CD4-positive, CD25-positive, alpha-beta regulatory T cell (primary cell): ENCODE measurements at regions not wholly inside any gene's neighbourhood (a gene's known extent, or its start where the extent isn't known, plus 50 kb on each side); places are given as distances from the start of the nearest gene placed in this dataset.

Source experiments
- ATAC-seq, 2 donors: fragments of 150-1000 bp; cut with Tn5 transposase; one replicate each; pipeline ENCODE4 v1.10.0; 2021; ENCODE audit warnings: low read depth in 2 of 2, moderate number of reproducible peaks in 2 of 2, moderate library complexity in 1 of 2
- DNase-seq, 3 donors: peaks; one replicate each; pipeline versions ENCODE4 v3.0.0 to v3.0.0-alpha.2; 2012 to 2022; ENCODE audit warnings: mixed read lengths in 1 of 3
- H3K27ac ChIP-seq: one replicate; pipeline ENCODE4 v1.7.0; 2013; ENCODE audit warnings: mild to moderate bottlenecking, low read length; ENCODE audit not compliant: insufficient read depth, poor library complexity, severe bottlenecking
- H3K27me3 ChIP-seq: one replicate; pipeline ENCODE4 v1.7.0; 2013; ENCODE audit warnings: low read length; ENCODE audit not compliant: control insufficient read depth, insufficient read depth
- H3K36me3 ChIP-seq: one replicate; pipeline ENCODE4 v1.7.0; 2013; ENCODE audit warnings: mild to moderate bottlenecking, low read length, moderate library complexity; ENCODE audit not compliant: control insufficient read depth, insufficient read depth
- H3K4me1 ChIP-seq: 2 replicates; pipeline ENCODE4 v1.7.0; 2013; ENCODE audit warnings: mild to moderate bottlenecking, low read length; ENCODE audit not compliant: insufficient read depth, control insufficient read depth, poor library complexity, severe bottlenecking
- H3K4me3 ChIP-seq: one replicate; pipeline ENCODE4 v1.7.0; 2013; ENCODE audit warnings: low read depth, mild to moderate bottlenecking, low read length, moderate library complexity
- H3K9me3 ChIP-seq, 2 experiments: 1 replicate in 1 of 2; 2 replicates in 1 of 2; pipeline ENCODE4 v1.7.0; 2013; ENCODE audit warnings: low read length in 2 of 2, mild to moderate bottlenecking in 1 of 2, moderate library complexity in 1 of 2; ENCODE audit not compliant: control insufficient read depth in 2 of 2
- H3K27ac Mint-ChIP-seq, 3 donors: one replicate each; pipeline ENCODE4 v1.8.0; 2020 to 2022; ENCODE audit warnings: mild to moderate bottlenecking in 3 of 3, mixed read lengths in 3 of 3, moderate library complexity in 2 of 3
- H3K27me3 Mint-ChIP-seq: one replicate; pipeline ENCODE4 v1.8.0; 2022; ENCODE audit warnings: mild to moderate bottlenecking, mixed read lengths
- H3K36me3 Mint-ChIP-seq: one replicate; pipeline ENCODE4 v1.8.0; 2020; ENCODE audit warnings: mixed read lengths
- H3K4me1 Mint-ChIP-seq, 4 donors: one replicate each; pipeline ENCODE4 v1.8.0; 2020 to 2022; ENCODE audit warnings: mixed read lengths in 4 of 4, mild to moderate bottlenecking in 1 of 4
- H3K4me3 Mint-ChIP-seq, 4 donors: one replicate each; pipeline ENCODE4 v1.8.0; 2020 to 2022; ENCODE audit warnings: mild to moderate bottlenecking in 4 of 4, mixed read lengths in 4 of 4, moderate library complexity in 3 of 4
- H3K9me3 Mint-ChIP-seq, 7 donors: one replicate each; pipeline ENCODE4 v1.8.0; 2020 to 2022; ENCODE audit warnings: mixed read lengths in 7 of 7, mild to moderate bottlenecking in 3 of 7, moderate library complexity in 2 of 7

DNA sequence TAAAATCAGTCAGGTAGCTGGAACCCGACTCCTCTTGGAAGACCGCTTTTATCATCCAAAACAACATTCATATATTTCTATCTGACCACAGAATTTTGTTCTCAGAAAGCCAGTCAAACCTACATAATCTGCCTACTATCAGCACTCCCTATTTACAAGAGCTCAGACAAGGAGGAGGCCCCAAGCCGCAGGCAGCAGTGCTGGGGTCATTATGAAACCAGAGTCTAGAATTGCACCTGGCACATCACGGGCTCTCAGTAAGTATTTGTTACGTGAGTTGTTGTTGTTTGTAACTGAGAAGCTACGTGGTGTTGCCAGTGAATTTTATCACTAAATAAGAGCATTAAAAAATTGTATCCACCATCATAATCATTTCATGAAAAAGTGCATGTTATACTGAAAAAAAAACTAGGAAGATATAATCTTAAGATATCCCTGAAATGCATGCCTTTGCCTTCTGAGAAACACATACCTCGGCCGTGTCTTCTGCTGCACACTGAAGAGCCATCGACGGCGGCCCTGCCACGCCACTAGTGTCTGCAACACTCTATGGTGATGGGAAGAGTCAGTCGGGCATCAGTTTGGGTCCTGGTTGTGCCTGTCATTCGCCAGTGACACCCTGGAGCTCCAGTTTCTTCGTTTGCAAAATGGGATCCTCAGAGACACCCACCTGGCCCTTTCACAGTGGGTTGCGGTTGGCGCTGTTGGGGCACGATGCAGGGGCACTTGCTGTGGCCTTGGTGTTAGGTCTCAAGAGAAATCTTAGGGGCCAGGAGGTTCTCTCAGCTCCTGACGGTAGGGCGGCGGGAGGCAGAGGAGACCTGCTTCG is 505.9 kb downstream of the EIPR1 start:
- Mint-ChIP-seq H3K36me3 (no peaks in the 10 kb centered on the region), H3K4me1 (no peaks in the 10 kb centered on the region), H3K27me3 (no peaks in the 10 kb centered on the region), H3K27ac (no peak overlapping the region), H3K9me3 (no peaks in the 10 kb centered on the region), H3K4me3 (no peak overlapping the region)
- Histone ChIP-seq H3K36me3 (no peaks in the 10 kb centered on the region), H3K4me1 (no peaks in the 10 kb centered on the region), H3K9me3 (no peaks in the 10 kb centered on the region), H3K27ac (no peak overlapping the region), H3K27me3 (no peaks in the 10 kb centered on the region), H3K4me3 (no peak overlapping the region)
- DNase-seq (no peak), ATAC-seq (no peak)

- Mint-ChIP-seq H3K27ac (no peak overlapping the region), H3K36me3 (no peaks in the 10 kb centered on the region), H3K9me3 (no peaks in the 10 kb centered on the region), H3K27me3 (no peaks in the 10 kb centered on the region), H3K4me1 (no peaks in the 10 kb centered on the region), H3K4me3 (no peak overlapping the region)
- Histone ChIP-seq H3K9me3 (no peaks in the 10 kb centered on the region), H3K36me3 (no peaks in the 10 kb centered on the region), H3K27ac (no peak overlapping the region), H3K27me3 (no peaks in the 10 kb centered on the region), H3K4me1 (no peaks in the 10 kb centered on the region), H3K4me3 (no peak overlapping the region)
- DNase-seq (no peak), ATAC-seq (no peak)
Observed at GRCh38 chr2:2870106-2870505, 507.5 kb downstream of the EIPR1 start.

- Mint-ChIP-seq H3K4me1 (no peaks in the 10 kb centered on the region), H3K4me3 (no peak overlapping the region)
Observed at GRCh38 chr2:2869553-2869952, 508.1 kb downstream of the EIPR1 start.

GRCh38 chr2:2868085-2868484 is 509.5 kb downstream of the EIPR1 start:
- Histone ChIP-seq H3K4me1 (no peaks in the 10 kb centered on the region), H3K4me3 (no peak overlapping the region), H3K27me3 (no peaks in the 10 kb centered on the region), H3K9me3 (no peaks in the 10 kb centered on the region), H3K36me3 (no peaks in the 10 kb centered on the region), H3K27ac (no peak overlapping the region)
- no peaks in the 10 kb centered on the region for H3K27me3 Mint-ChIP-seq
- H3K4me1 Mint-ChIP-seq: no peaks in the 10 kb centered on the region
- no peak for DNase-seq
- H3K9me3 Mint-ChIP-seq: no peaks in the 10 kb centered on the region
- no peak overlapping the region for H3K4me3 Mint-ChIP-seq
- H3K36me3 Mint-ChIP-seq: no peaks in the 10 kb centered on the region
- no peak for ATAC-seq
- H3K27ac Mint-ChIP-seq: no peak overlapping the region

More at GRCh38 chr2:2869553-2869952, 508.1 kb downstream of the EIPR1 start:
- Histone ChIP-seq H3K9me3 (no peaks in the 10 kb centered on the region), H3K36me3 (no peaks in the 10 kb centered on the region), H3K4me3 (no peak overlapping the region), H3K27me3 (no peaks in the 10 kb centered on the region), H3K4me1 (no peaks in the 10 kb centered on the region), H3K27ac (no peak overlapping the region)
- no peaks in the 10 kb centered on the region for H3K27me3 Mint-ChIP-seq
- ATAC-seq (no peak), DNase-seq (no peak)
- H3K27ac Mint-ChIP-seq: no peak overlapping the region
- no peaks in the 10 kb centered on the region for H3K9me3 Mint-ChIP-seq
- no peaks in the 10 kb centered on the region for H3K36me3 Mint-ChIP-seq

DNA sequence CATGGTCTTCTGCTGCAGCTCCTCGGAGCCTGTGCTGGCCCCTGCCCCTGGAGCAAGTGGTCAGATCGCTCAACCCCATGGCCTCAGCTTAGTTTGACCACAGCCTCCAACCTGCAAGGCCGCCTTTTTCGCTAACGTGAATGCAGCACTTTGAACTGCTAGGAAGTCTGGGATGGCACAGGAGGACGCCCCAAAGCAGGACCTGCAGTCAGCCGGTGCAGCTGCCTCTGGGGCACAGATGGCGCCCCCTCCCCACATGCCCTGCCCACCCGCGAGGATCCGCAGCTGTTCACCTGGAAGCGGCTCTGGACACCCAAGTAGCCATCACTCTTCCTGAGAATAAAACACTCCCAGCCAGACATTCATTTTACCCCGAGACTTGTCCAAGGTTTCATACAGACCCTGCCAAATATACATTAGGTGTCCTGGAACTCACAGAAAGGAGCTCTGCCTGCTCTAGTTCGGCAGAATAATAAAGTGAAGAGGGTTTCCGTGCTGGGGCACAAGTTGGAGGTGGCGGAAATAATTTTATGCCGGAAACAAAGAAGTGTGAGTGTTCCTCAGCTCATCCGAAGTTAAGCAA is 510.1 kb downstream of the EIPR1 start:
- no peak overlapping the region for H3K27ac Mint-ChIP-seq
- Histone ChIP-seq H3K9me3 (no peaks in the 10 kb centered on the region), H3K36me3 (no peaks in the 10 kb centered on the region), H3K4me1 (no peaks in the 10 kb centered on the region), H3K27me3 (no peaks in the 10 kb centered on the region), H3K4me3 (no peak overlapping the region), H3K27ac (no peak overlapping the region)
- H3K4me1 Mint-ChIP-seq: no peaks in the 10 kb centered on the region
- ATAC-seq: no peak
- no peaks in the 10 kb centered on the region for H3K9me3 Mint-ChIP-seq
- H3K27me3 Mint-ChIP-seq: no peaks in the 10 kb centered on the region
- no peak for DNase-seq
- no peaks in the 10 kb centered on the region for H3K36me3 Mint-ChIP-seq
- no peak overlapping the region for H3K4me3 Mint-ChIP-seq

DNA sequence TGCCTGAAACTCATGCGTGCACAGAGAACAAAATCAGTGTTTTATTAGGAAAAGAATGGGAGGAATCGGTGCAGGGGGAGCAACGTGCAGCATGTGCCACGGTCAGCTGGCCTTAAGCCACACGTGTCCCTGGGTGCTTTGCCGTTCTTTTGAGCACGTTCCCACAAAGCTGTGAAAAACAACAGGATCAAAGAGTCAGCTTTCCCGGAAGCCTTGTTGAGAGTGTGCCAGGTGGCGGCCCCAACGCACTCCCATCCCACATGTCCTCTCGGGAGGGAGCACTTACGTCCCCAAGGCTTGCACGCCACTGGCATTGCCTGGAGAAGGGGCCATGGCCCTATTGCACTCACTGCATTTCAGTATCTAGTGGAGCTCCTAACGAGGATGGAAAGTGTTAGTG is 511.2 kb downstream of the EIPR1 start:
- Mint-ChIP-seq H3K4me1 (no peaks in the 10 kb centered on the region), H3K9me3 (no peaks in the 10 kb centered on the region), H3K27me3 (no peaks in the 10 kb centered on the region), H3K27ac (no peak overlapping the region), H3K36me3 (no peaks in the 10 kb centered on the region), H3K4me3 (no peak overlapping the region)
- no peaks in the 10 kb centered on the region for H3K36me3 ChIP-seq
- no peaks in the 10 kb centered on the region for H3K27me3 ChIP-seq
- H3K4me3 ChIP-seq: no peak overlapping the region
- DNase-seq (no peak), ATAC-seq (no peak)
- H3K9me3 ChIP-seq: no peaks in the 10 kb centered on the region
- H3K27ac ChIP-seq: no peak overlapping the region
- H3K4me1 ChIP-seq: no peaks in the 10 kb centered on the region

DNA sequence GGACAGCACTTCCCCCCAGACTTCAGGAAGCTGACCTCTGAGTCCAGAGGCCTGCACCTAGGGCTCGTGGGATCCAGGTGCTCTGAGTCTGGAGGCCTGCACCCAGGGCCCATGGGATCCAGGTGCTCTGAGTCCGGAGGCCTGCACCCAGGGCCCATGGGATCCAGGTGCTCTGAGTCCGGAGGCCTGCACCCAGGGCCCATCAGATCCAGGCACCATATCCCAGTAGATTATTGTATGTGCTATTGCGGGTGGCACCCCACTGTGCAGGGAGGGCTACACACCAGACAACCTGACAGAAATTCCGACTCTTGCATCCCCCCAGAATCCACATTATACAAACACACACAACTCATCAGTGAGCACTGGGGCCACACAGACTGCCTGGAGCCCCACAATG is 515.2 kb downstream of the EIPR1 start:
- Histone ChIP-seq H3K27ac (no peak overlapping the region), H3K4me3 (no peak overlapping the region), H3K36me3 (no peaks in the 10 kb centered on the region), H3K27me3 (no peaks in the 10 kb centered on the region), H3K4me1 (no peaks in the 10 kb centered on the region), H3K9me3 (no peaks in the 10 kb centered on the region)
- ATAC-seq (no peak), DNase-seq (no peak)
- Mint-ChIP-seq H3K27me3 (no peaks in the 10 kb centered on the region), H3K4me3 (no peak overlapping the region), H3K4me1 (no peaks in the 10 kb centered on the region), H3K27ac (no peak overlapping the region), H3K9me3 (no peaks in the 10 kb centered on the region), H3K36me3 (no peaks in the 10 kb centered on the region)

GRCh38 chr2:2861666-2862240 is 515.9 kb downstream of the EIPR1 start:
- H3K4me1 ChIP-seq: no peaks in the 10 kb centered on the region
- no peaks in the 10 kb centered on the region for H3K36me3 Mint-ChIP-seq
- ATAC-seq (no peak), DNase-seq (no peak)
- H3K27ac Mint-ChIP-seq: no peak overlapping the region
- H3K27me3 ChIP-seq: no peaks in the 10 kb centered on the region
- no peaks in the 10 kb centered on the region for H3K9me3 Mint-ChIP-seq
- no peaks in the 10 kb centered on the region for H3K27me3 Mint-ChIP-seq
- H3K4me3 ChIP-seq: no peak overlapping the region
- no peaks in the 10 kb centered on the region for H3K9me3 ChIP-seq
- no peaks in the 10 kb centered on the region for H3K4me1 Mint-ChIP-seq
- no peak overlapping the region for H3K27ac ChIP-seq
- no peaks in the 10 kb centered on the region for H3K36me3 ChIP-seq
- H3K4me3 Mint-ChIP-seq: no peak overlapping the region
